HG03039 (cell line): ENCODE measurements at regions not wholly inside any gene's neighbourhood (a gene's known extent, or its start where the extent isn't known, plus 50 kb on each side); places are given as distances from the start of the nearest gene placed in this dataset.

Experiments used
- ATAC-seq: cut with Tn5 transposase; IDR thresholded peaks from one replicate; pipeline ENCODE4 v1.9.1; 2021; ENCODE audit warnings: mild to moderate bottlenecking, moderate library complexity; ENCODE audit not compliant: unreplicated experiment

DNA sequence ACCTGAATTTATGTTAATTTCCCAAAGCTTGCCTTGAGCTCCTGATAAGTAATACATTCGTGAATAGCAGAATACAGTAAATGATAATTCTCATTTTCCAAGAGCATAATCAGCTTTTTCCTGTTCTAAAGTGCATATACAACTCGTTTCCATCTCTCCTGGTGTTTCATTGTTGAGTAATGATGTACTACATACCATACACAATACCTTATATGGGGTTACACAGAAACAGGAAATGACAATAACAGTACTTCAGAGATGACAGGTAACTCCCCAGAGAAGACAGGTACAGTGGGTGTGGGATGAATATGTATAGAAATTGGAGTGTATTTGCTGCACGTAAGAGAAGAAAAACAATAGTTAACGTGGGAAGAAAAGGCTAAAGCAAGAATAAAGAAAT, 287.1 kb downstream of the TENT4A start:
- no peak for ATAC-seq

GRCh38 chr5:7010591-7010990, 297.4 kb downstream of the TENT4A start:
- no peak for ATAC-seq

DNA sequence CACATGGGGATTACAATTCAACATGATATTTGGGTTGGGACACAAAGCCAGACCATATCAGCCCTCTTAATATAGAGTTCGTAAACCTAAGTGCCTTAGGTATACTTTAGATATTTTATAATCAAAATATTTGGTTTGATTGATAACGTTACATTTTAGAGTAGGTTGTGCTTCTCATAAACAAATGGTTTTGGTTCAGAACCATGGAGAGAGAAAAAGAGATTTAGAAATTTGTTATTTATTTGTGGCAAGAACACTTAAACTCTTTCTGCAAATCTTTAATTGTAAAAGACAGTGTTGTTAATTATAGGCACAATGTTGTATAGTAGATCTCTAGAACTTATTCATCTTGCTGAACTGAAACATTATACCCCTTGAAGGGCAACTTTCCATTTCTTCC, 298.8 kb downstream of the TENT4A start:
- no peak for ATAC-seq

DNA sequence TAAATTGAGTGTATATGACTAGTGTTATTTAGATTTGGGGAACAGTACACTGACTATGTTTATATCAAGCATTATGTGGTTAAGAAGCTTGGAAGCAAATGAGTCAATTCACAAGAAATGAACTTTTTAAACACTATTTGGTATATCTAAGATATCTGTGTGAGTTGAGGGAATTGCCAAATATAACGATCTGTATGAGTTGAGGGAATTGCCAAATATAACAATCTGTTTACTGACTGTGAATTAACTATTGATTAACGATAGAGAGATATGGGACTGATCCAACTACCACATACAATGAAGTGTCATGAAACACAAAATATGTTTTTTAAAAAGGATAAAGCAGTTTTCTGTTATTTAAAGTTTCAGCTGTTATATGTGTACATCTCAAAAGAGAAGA, 301.4 kb downstream of the TENT4A start:
- no peak for ATAC-seq

DNA sequence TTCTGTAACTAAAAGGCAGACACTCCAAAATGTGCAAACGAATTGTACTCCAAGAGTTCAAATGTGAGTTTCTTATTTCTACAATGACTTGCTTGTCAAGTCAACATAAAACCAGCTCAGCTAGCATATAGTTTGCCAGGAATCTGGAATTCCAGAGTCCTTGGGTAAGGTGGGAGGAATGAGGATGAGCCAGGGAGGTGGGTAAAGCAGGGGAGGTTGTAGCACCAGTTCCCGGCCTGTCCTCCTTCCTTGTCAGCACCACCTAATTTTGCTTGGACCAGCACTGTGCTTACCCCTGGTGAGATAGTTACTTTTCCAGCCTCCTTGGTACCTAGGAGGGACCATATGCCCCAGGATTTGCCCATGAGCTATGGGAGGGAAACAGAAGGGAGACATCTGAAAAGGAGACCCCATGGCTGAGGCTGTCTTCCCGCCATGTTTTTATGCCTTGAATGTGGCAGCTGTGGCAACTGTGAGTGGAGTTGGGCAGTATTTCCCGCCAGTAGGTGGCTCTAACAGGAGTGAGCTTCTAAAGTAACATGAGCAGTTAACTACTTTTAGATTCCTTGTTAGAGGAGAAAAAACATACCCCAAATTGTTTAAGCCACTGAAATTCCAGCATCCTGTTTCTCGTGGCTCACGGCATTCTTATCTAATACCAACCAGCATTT, 302.5 kb downstream of the TENT4A start:
- no peak for ATAC-seq

DNA sequence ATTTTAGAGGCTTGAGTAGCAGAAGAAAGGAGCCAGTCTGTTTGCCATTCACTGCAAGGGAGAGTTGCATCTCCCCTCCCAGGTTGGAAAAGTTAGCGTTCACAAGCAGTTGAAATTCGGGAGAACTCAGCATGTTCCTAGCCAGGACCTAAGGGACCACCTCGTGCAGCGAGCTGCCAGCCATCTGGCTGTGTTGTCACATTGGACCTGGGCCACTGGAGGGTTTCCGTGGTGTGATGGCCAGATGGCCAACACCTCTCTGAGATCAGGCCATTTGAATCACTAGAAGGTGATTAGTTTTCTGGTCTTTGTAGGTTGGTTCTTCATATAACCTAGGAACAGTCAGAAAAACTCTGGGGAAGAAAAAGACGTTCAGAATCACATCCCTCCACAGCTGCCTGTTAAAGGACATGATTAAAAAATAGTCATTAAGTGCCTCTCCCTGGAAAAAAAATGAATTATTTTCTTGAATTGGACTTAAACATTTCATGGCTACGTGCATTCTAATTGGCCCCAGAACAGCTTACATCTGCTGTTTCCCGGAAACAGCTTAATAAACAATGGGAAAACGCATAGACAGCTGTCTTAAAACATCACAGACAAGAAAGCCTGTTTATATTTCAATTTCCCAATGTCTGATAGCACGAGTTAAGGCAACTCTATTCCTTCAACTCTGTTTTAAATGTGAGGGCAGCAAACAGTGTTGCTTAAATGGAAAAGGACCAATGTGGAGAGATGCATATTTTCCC, 303.9 kb downstream of the TENT4A start:
- ATAC-seq = no peak

DNA sequence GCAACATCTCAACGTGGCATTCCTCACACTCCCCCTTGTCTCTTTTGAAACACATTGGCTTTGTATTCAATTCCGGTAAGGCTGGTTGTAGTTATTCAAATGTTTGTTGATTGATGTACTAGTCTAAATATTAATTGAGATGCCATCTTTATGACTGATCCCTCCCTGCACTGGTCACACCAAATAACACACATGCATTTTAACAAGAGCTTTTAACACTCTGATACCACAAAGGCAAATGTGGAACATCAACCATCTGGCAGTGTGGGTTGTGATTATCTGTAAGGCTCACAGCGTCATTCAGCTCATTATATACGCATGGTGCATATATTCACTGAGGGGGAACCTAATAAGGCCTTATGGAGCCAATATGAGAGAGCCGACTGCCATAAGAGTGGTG, 305.0 kb downstream of the TENT4A start:
- no peak for ATAC-seq

DNA sequence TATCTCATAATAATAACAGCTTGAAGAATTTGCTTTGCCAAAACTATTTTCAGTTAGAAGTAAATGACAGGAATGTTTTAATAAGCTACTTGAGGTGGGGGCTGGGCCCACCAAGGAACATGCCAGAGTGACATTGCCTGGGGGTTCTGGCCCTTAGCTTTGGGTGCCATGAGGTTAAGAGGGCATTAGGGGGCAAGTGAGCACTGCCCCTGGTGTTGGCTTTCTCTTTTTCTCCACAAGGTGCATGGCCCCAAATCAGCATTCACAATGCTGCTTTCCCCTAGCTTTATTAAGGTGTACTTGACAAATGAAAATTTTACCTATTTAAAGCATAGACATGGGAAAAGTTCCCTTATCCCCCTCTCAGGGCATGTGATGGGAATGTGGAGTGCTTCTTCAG, 305.4 kb downstream of the TENT4A start:
- ATAC-seq = no peak

- no peak for ATAC-seq
These were observed 323.1 kb downstream of the TENT4A start for GRCh38 chr5:7036192-7036835.

DNA sequence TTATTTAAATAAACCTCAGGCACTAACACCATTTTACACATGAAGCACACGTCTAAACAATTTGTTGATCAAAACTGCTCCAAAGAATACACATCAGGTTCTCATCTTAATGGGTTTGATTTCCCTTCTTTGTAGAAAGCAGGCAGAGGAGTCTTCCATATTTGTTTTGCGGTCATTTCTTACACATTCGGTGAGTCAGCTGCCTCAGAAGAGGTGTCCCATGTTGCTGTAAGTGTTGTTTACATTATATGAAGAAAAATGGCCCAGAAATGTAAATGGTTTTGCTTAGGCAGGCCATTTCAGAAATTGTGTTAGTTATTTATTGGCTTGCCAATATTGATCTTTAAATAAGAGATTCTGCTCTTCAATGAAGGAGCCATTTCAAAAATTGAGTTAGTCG, 325.8 kb downstream of the TENT4A start:
- no peak for ATAC-seq

DNA sequence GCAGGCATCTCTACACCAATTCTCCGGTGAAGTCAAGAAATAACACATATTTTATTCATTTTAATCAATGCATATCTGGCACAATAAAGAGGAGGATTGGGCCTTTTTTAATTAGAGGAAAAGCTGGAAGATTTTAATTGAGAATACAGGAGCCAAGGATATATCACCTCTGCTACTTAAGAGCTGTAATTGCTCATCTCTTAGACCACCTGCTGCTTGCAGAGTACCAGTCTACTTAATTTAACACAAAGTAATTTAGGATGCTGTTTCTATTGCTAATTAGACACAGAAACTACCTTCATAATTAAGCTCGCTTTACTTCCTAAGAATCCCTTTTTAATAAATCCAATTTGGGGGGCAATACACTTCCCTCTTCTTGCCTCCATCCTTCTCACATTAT, 326.9 kb downstream of the TENT4A start:
- no peak for ATAC-seq

GRCh38 chr5:7043797-7044196, 330.6 kb downstream of the TENT4A start:
- ATAC-seq = no peak

- ATAC-seq = no peak
These were observed 334.5 kb downstream of the TENT4A start for GRCh38 chr5:7047511-7048261.

GRCh38 chr5:7050986-7051385, 337.8 kb downstream of the TENT4A start:
- no peak for ATAC-seq

- ATAC-seq = no peak
These were observed 339.9 kb downstream of the TENT4A start for GRCh38 chr5:7053125-7053524.

- no peak for ATAC-seq
These were observed 340.4 kb downstream of the TENT4A start for GRCh38 chr5:7053528-7054209.

DNA sequence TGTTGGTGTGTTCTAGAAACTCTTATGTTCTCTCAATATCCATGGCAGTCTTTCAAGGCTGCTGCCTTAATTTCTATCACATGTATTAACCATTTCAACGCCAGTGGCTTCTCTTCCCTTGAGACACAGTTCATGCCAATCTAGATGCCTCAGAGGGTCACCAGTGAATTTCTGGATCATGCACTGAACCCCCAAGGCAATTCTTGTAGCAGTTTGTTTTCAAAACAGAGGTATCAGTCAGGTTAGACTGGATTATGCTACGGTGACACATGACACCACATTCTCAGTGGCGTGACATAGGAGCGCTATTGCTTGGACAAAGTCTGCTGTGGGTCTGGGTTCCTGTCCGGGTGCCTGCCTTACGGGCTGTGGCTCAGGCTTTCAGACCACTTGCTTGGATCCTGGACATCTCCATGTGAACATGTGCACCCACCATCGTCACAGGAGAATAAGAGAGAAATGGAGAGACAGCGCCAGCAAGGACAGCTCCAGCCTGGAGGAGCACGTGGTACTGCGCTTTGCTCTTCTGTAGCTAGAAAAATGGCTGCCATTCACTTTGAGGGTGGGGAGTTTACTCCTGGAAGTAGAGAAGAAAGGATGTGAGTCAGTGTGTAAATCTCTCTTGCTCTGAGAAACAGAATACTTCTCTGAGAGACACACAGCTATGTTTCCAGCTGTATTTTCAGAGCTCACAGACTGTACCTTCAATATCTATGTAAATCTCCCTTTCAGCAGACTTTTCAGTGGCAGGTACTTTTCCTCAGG, 329.3 kb upstream of the ADCY2 start:
- no peak for ATAC-seq

- no peak for ATAC-seq
These were observed 327.8 kb upstream of the ADCY2 start for GRCh38 chr5:7068156-7068555.

DNA sequence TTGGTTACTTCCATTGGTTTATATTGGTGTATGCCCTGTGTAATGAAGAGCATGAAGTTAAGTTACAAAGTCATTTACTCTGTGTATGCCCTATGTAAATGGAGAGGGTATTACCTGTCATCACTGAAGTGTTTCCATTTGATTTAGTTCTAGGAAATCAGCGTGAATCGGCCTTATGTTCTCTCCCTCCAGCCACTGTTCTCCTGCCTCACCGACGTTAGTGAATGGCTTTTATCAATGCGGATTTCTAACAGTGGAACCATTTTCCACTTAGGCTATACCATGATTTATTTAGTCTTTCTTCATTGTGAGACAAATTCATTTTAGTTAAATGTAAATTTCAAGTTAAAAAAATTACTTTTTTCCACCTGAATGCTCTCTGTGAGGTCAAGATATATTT, 327.0 kb upstream of the ADCY2 start:
- ATAC-seq = no peak

DNA sequence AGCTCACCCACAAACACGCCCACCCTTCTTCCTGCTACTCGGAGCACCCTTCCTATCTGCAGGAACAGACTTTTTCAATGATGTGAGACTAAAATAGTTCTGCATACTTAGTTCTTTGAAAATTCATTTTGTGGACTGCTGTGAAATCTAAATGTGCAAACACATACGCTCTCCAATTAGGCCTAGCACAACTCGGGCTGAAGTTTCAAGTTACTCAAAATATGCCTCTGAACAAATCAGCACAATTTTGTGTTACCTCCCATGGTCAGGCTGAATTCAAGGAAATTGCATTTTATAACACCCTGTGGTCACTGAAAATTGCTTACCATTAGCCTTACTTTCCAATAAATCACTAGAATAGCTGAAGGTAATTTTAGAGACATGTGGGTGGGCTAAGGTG, 323.8 kb upstream of the ADCY2 start:
- ATAC-seq = no peak
